ENCODE measurements at regions not wholly inside any gene's neighbourhood (a gene's known extent, or its start where the extent isn't known, plus 50 kb on each side); places are given as distances from the start of the nearest gene placed in this dataset.

GRCh38 chr12:97267594-97268202 is 194.9 kb upstream of the RMST start:
- DNase-seq (ENCODE audit: low spot score): no peak
- no peak overlapping the region for H3K4me3 ChIP-seq
- TF ChIP-seq CTCF (IDR thresholded peaks at IDR 0.05): no peak
- H3K36me3 ChIP-seq: no peaks in the 10 kb centered on the region
- H3K9me3 ChIP-seq: no peaks in the 10 kb centered on the region
- no peaks in the 10 kb centered on the region for H3K4me1 ChIP-seq
- H3K27me3 ChIP-seq: no peaks in the 10 kb centered on the region
- H3K27ac ChIP-seq: no peak overlapping the region

GRCh38 chr12:97272471-97272870 is 190.1 kb upstream of the RMST start:
- DNase-seq (ENCODE audit: low spot score): no peak
- Histone ChIP-seq H3K36me3 (no peaks in the 10 kb centered on the region), H3K4me1 (no peaks in the 10 kb centered on the region), H3K27me3 (no peaks in the 10 kb centered on the region), H3K4me3 (no peak overlapping the region), H3K27ac (no peak overlapping the region), H3K9me3 (no peaks in the 10 kb centered on the region)
- no peak for TF ChIP-seq CTCF (IDR thresholded peaks at IDR 0.05)

GRCh38 chr12:97274386-97274785 is 188.2 kb upstream of the RMST start:
- no peak overlapping the region for H3K27ac ChIP-seq
- H3K9me3 ChIP-seq: no peaks in the 10 kb centered on the region
- DNase-seq (ENCODE audit: low spot score): no peak
- no peaks in the 10 kb centered on the region for H3K36me3 ChIP-seq
- TF ChIP-seq CTCF (IDR thresholded peaks at IDR 0.05): no peak
- H3K4me1 ChIP-seq: no peaks in the 10 kb centered on the region
- H3K27me3 ChIP-seq: no peaks in the 10 kb centered on the region
- no peak overlapping the region for H3K4me3 ChIP-seq

GRCh38 chr12:97275256-97275655 is 187.3 kb upstream of the RMST start:
- H3K36me3 ChIP-seq: no peaks in the 10 kb centered on the region
- H3K27me3 ChIP-seq: no peaks in the 10 kb centered on the region
- H3K4me1 ChIP-seq: no peaks in the 10 kb centered on the region
- TF ChIP-seq CTCF (IDR thresholded peaks at IDR 0.05): no peak
- H3K27ac ChIP-seq: no peak overlapping the region
- DNase-seq (ENCODE audit: low spot score): no peak
- H3K4me3 ChIP-seq: no peak overlapping the region
- no peaks in the 10 kb centered on the region for H3K9me3 ChIP-seq

GRCh38 chr12:97275728-97276590 is 186.6 kb upstream of the RMST start:
- TF ChIP-seq CTCF (IDR thresholded peaks at IDR 0.05): no peak
- Histone ChIP-seq H3K9me3 (no peaks in the 10 kb centered on the region), H3K27me3 (no peaks in the 10 kb centered on the region), H3K4me3 (no peak overlapping the region), H3K36me3 (no peaks in the 10 kb centered on the region), H3K4me1 (no peaks in the 10 kb centered on the region), H3K27ac (no peak overlapping the region)
- DNase-seq (ENCODE audit: low spot score): no peak

Data from right atrium auricular region (tissue), 2 donors.